GM19025 (cell line): ENCODE measurements at regions not wholly inside any gene's neighbourhood (a gene's known extent, or its start where the extent isn't known, plus 50 kb on each side); places are given as distances from the start of the nearest gene placed in this dataset.
A peak's percentile ranks its signal among the peaks of the same experiment; 100 is the strongest.
"Not testable (repeated sequence)": the region's sequence is repeated elsewhere in the genome, so short reads cannot be mapped to it uniquely, and the experiment has no call there.

Experiments used
- ATAC-seq: cut with Tn5 transposase; IDR thresholded peaks from one replicate; pipeline ENCODE4 v1.9.1; 2021; ENCODE audit warnings: mild to moderate bottlenecking, low read depth, moderate library complexity; ENCODE audit not compliant: unreplicated experiment

- ATAC-seq: not testable (repeated sequence)
Measured at GRCh38 chr9:41839786-41840185, 289.4 kb downstream of the CNTNAP3B start.

GRCh38 chr9:41838953-41839352, 290.3 kb downstream of the CNTNAP3B start:
- ATAC-seq: not testable (repeated sequence)

- ATAC-seq: not testable (repeated sequence)
Measured at GRCh38 chr9:41838562-41838851, 290.7 kb downstream of the CNTNAP3B start.

- not testable (repeated sequence) for ATAC-seq
Measured at GRCh38 chr9:41837684-41838561, 291.3 kb downstream of the CNTNAP3B start.

- ATAC-seq: not testable (repeated sequence)
Measured at GRCh38 chr9:41833108-41833507, 296.1 kb downstream of the CNTNAP3B start.

GRCh38 chr9:41824723-41825122, 304.5 kb downstream of the CNTNAP3B start:
- not testable (repeated sequence) for ATAC-seq

- not testable (repeated sequence) for ATAC-seq
Measured at GRCh38 chr9:41802706-41803105, 326.5 kb downstream of the CNTNAP3B start.

GRCh38 chr9:41798684-41799083, 330.5 kb downstream of the CNTNAP3B start:
- ATAC-seq: not testable (repeated sequence)

- not testable (repeated sequence) for ATAC-seq
Measured at GRCh38 chr9:41790719-41791363, 338.4 kb downstream of the CNTNAP3B start.

GRCh38 chr9:41790007-41790406, 339.2 kb downstream of the CNTNAP3B start:
- not testable (repeated sequence) for ATAC-seq

GRCh38 chr9:41789387-41789786, 339.8 kb downstream of the CNTNAP3B start:
- ATAC-seq: not testable (repeated sequence)

- peak; percentile 57 for ATAC-seq
Measured at GRCh38 chr9:41787951-41788350, 341.3 kb downstream of the CNTNAP3B start.

GRCh38 chr9:41787270-41787669, 342.0 kb downstream of the CNTNAP3B start:
- not testable (repeated sequence) for ATAC-seq

GRCh38 chr9:41784006-41784405, 345.2 kb downstream of the CNTNAP3B start:
- not testable (repeated sequence) for ATAC-seq

- ATAC-seq: not testable (repeated sequence)
Measured at GRCh38 chr9:41783070-41783810, 346.0 kb downstream of the CNTNAP3B start.

- ATAC-seq: not testable (repeated sequence)
Measured at GRCh38 chr9:41781899-41782298, 347.3 kb downstream of the CNTNAP3B start.

GRCh38 chr9:41779897-41780406, 349.3 kb downstream of the CNTNAP3B start:
- ATAC-seq: not testable (repeated sequence)

GRCh38 chr9:41779192-41779591, 350.0 kb downstream of the CNTNAP3B start:
- not testable (repeated sequence) for ATAC-seq

- ATAC-seq: not testable (repeated sequence)
Measured at GRCh38 chr9:41778535-41779071, 350.6 kb downstream of the CNTNAP3B start.

- not testable (repeated sequence) for ATAC-seq
Measured at GRCh38 chr9:41777536-41777935, 351.7 kb downstream of the CNTNAP3B start.
